ENCODE measurements at regions not wholly inside any gene's neighbourhood (a gene's known extent, or its start where the extent isn't known, plus 50 kb on each side); places are given as distances from the start of the nearest gene placed in this dataset.
"Not testable (repeated sequence)": the region's sequence is repeated elsewhere in the genome, so short reads cannot be mapped to it uniquely, and the experiment has no call there.

- in situ Hi-C loops (cut with MboI; ENCODE audit: low sequenced_read_pairs in 4 of 4); ATAC-seq; H3K27ac ChIP-seq; DNase-seq; H3K27me3 ChIP-seq; intact Hi-C loops (cut with DNase I; ENCODE audit: low total_unique reads); H3K36me3 ChIP-seq; H3K4me3 ChIP-seq; H3K4me1 ChIP-seq; H3K9me3 ChIP-seq: not testable (repeated sequence)
Observed at GRCh38 chr1:148432318-148432717, 50.8 kb downstream of the PPIAL4G start.

- in situ Hi-C loops (cut with MboI; ENCODE audit: low sequenced_read_pairs in 4 of 4); DNase-seq; H3K36me3 ChIP-seq; H3K27ac ChIP-seq; H3K9me3 ChIP-seq; H3K4me3 ChIP-seq; H3K4me1 ChIP-seq; H3K27me3 ChIP-seq; ATAC-seq; intact Hi-C loops (cut with DNase I; ENCODE audit: low total_unique reads): not testable (repeated sequence)
Observed at GRCh38 chr1:148429856-148430255, 53.2 kb downstream of the PPIAL4G start.

- ATAC-seq; DNase-seq; H3K4me3 ChIP-seq; H3K4me1 ChIP-seq; H3K36me3 ChIP-seq; intact Hi-C loops (cut with DNase I; ENCODE audit: low total_unique reads); H3K9me3 ChIP-seq; in situ Hi-C loops (cut with MboI; ENCODE audit: low sequenced_read_pairs in 4 of 4); H3K27me3 ChIP-seq; H3K27ac ChIP-seq: not testable (repeated sequence)
Observed at GRCh38 chr1:148426940-148427611, 56.0 kb downstream of the PPIAL4G start.

GRCh38 chr1:148426385-148426784 is 56.7 kb downstream of the PPIAL4G start:
- H3K4me3 ChIP-seq; ATAC-seq; H3K9me3 ChIP-seq; H3K27ac ChIP-seq; H3K36me3 ChIP-seq; in situ Hi-C loops (cut with MboI; ENCODE audit: low sequenced_read_pairs in 4 of 4); intact Hi-C loops (cut with DNase I; ENCODE audit: low total_unique reads); H3K27me3 ChIP-seq; DNase-seq; H3K4me1 ChIP-seq: not testable (repeated sequence)

DNA sequence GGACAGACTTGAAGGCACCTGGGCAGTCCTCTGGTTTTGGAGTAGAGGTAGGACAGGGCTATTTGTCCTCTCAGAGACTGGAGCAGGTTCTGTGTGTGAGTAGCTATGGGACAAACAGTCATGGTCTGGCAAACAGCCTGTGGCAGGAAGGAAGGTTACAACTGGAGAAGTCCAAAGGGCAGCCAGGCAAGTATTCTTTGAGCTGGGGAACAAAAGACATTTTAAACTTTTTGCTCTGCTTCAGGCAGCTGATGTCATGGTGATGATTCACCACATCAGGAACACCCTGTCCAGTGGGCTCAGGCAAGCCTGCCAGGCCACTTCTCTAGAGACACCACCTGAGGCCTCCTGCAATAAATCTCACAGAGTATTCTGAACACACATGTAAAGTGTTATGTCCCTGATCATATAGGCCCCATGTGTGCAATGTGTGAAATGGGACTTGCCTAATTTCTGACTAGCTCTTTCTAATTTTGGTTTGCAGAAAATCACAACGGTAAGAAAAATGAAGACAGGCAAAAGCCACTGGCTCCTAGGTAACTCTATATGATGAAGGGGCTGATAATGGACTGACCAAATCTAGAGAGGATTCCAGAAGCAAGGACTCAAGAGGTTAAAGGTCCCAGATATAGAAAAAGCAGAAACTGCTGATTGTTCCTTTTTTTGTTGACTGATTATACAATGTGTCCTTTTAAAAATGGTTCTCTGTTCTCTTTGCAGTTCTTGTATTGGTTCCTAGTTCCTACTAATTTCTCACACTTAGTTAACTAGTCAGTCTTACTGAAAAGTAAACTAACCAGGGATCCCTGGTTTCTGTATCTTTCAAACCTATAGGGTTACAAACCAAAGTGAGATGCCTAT is 58.7 kb downstream of the PPIAL4G start:
- H3K27ac ChIP-seq; H3K36me3 ChIP-seq; H3K4me1 ChIP-seq; intact Hi-C loops (cut with DNase I; ENCODE audit: low total_unique reads); H3K9me3 ChIP-seq; in situ Hi-C loops (cut with MboI; ENCODE audit: low sequenced_read_pairs in 4 of 4); H3K4me3 ChIP-seq; H3K27me3 ChIP-seq: not testable (repeated sequence)
- DNase-seq (peak in 1 of 2 donors; percentile 51), ATAC-seq (peak; percentile 73)

DNA sequence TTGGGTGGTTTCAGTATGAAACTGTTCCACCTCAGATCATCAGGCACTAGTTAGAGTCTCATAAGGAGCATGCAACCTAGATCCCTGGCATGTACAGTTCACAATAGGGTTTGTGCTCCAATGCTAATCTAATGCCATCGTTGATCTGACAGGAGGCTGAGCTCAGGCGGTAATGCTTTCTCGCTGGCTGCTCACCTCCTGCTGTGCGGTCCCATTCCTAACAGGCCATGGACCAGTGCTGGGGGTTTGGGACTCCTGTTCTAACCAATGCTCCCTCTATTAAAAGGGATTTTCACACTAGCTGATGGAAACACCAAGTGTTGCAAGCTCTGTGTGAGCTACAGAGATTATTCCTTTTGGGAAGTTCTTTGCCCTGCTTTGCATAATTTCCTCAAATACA is 60.2 kb downstream of the PPIAL4G start:
- DNase-seq; H3K27me3 ChIP-seq; H3K9me3 ChIP-seq; intact Hi-C loops (cut with DNase I; ENCODE audit: low total_unique reads); H3K27ac ChIP-seq; H3K4me1 ChIP-seq; ATAC-seq; H3K36me3 ChIP-seq; H3K4me3 ChIP-seq; in situ Hi-C loops (cut with MboI; ENCODE audit: low sequenced_read_pairs in 4 of 4): not testable (repeated sequence)

DNA sequence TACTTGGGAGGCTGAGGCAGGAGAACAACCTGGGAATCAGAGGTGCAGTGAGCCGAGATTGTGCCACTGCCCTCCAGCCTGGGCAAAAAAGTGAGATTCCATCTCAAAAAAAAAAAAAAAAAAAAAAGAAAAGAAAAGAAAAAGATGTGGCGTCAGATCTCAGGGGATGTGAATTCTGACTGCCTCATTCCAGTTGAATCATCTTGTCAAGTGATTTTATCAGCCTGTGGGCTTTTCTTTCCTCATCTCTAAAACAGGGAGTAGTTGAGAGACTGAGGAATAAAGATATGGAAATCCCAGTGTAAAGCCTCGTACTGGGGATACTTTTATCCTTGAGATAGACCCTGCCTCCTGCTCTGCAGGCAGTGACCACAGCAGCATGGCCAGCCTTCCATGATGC is 65.9 kb downstream of the PPIAL4G start:
- H3K36me3 ChIP-seq; intact Hi-C loops (cut with DNase I; ENCODE audit: low total_unique reads); H3K4me1 ChIP-seq; H3K9me3 ChIP-seq; DNase-seq; in situ Hi-C loops (cut with MboI; ENCODE audit: low sequenced_read_pairs in 4 of 4); H3K27me3 ChIP-seq; H3K4me3 ChIP-seq; ATAC-seq; H3K27ac ChIP-seq: not testable (repeated sequence)

GRCh38 chr1:148413385-148413784 is 69.7 kb downstream of the PPIAL4G start:
- H3K9me3 ChIP-seq; in situ Hi-C loops (cut with MboI; ENCODE audit: low sequenced_read_pairs in 4 of 4); H3K4me1 ChIP-seq; H3K4me3 ChIP-seq; DNase-seq; H3K27me3 ChIP-seq; ATAC-seq; intact Hi-C loops (cut with DNase I; ENCODE audit: low total_unique reads); H3K36me3 ChIP-seq; H3K27ac ChIP-seq: not testable (repeated sequence)

DNA sequence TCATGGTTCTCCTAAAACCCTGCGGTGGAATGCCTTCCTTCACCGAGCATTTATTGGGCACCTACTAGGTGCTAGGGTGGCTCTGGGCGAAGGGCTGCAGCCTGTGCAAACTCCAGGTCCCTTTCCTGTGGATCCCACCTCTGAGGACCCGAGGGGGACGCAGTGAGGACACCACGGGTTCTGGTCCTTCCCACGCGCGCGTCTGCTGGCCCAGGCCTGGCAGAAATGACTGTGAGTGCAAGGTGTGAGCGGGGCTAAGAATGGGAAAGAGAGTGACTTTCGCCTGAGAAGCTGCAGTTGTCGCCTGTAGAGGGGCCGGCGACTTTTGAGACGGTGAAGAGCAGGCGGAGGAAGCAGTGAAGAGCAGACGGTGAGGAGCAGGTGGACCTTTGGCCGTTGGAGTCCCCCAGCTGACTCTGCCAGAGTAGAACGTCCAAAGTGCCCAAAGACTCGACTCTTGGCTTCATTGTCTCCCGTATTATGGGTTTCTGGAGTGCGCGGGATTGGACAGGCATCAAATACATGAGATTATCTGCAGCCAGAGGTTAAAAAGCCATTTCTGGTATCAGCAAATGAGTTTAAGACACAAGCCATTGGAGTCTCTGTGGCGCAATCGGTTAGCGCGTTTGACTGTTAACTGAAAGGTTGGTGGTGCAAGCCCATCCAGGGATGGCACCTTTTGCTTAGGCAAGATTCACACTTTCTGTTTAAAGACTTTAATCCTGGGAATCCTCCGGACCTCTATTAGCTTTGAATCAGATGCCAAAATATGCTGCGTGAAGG is 78.1 kb downstream of the PPIAL4G start:
- in situ Hi-C loops (cut with MboI; ENCODE audit: low sequenced_read_pairs in 4 of 4); H3K9me3 ChIP-seq; H3K4me3 ChIP-seq; H3K4me1 ChIP-seq; intact Hi-C loops (cut with DNase I; ENCODE audit: low total_unique reads); H3K27ac ChIP-seq; H3K27me3 ChIP-seq; DNase-seq; H3K36me3 ChIP-seq; ATAC-seq: not testable (repeated sequence)

DNA sequence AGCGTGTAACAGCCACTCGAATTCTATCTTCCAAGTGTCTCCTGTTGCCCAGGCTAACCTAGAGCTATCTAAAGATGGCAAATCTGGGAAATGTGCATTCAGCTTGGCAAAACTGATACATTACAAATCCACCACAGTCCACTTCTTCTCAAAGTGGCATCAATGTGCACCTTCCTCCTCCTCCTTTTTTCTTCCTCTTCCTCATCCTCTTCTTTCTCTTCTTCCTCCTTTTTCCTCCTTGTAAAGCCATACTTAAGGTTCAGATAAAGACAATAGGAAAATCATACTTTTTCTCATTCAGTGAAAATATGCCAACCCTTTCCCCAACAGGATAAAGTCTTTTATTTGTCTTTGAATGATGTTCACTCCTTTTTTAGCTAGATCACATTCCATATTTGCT is 79.2 kb downstream of the PPIAL4G start:
- DNase-seq; H3K27ac ChIP-seq; in situ Hi-C loops (cut with MboI; ENCODE audit: low sequenced_read_pairs in 4 of 4); H3K36me3 ChIP-seq; H3K9me3 ChIP-seq; intact Hi-C loops (cut with DNase I; ENCODE audit: low total_unique reads); ATAC-seq; H3K4me3 ChIP-seq; H3K27me3 ChIP-seq; H3K4me1 ChIP-seq: not testable (repeated sequence)

- ATAC-seq; H3K36me3 ChIP-seq; H3K9me3 ChIP-seq; H3K27ac ChIP-seq; intact Hi-C loops (cut with DNase I; ENCODE audit: low total_unique reads); in situ Hi-C loops (cut with MboI; ENCODE audit: low sequenced_read_pairs in 4 of 4); H3K4me1 ChIP-seq; DNase-seq; H3K27me3 ChIP-seq: not testable (repeated sequence)
- H3K4me3 ChIP-seq: peak overlapping the region in 1 of 4 donors; percentile 56
Observed at GRCh38 chr1:148403085-148403456, 80.0 kb downstream of the PPIAL4G start.
